Gastroesophageal sphincter (tissue), 3 donors: ENCODE measurements at regions not wholly inside any gene's neighbourhood (a gene's known extent, or its start where the extent isn't known, plus 50 kb on each side); places are given as distances from the start of the nearest gene placed in this dataset.

Source experiments
- EP300 ChIP-seq: sonication (generic); formaldehyde crosslinking; IDR thresholded peaks from one replicate; pipeline ENCODE4 v1.6.1; 2017; ENCODE audit warnings: antibody characterized with exemption, mild to moderate bottlenecking
- POLR2A ChIP-seq, 2 donors: fragments of 450-650 bp; IDR thresholded peaks; one replicate each; pipeline ENCODE4 v1.6.1; 2017; ENCODE audit warnings: antibody characterized with exemption in 2 of 2, mild to moderate bottlenecking in 2 of 2, moderate library complexity in 1 of 2
- POLR2AphosphoS5 ChIP-seq: sonication (generic); formaldehyde crosslinking; IDR thresholded peaks from one replicate; pipeline ENCODE4 v1.6.1; 2017; ENCODE audit warnings: antibody characterized with exemption
- TF ChIP-seq, protein P1 (sequence below), 4 experiments: fragments of 200-600 bp in 2 of 4; fragments of 450-650 bp in 2 of 4; sonication (generic) in 1 of 4; IDR thresholded peaks; one replicate each; pipeline ENCODE4 v1.5.1; 2017 to 2019; ENCODE audit warnings: antibody characterized with exemption in 4 of 4, mild to moderate bottlenecking in 2 of 4, moderate library complexity in 2 of 4

DNA sequence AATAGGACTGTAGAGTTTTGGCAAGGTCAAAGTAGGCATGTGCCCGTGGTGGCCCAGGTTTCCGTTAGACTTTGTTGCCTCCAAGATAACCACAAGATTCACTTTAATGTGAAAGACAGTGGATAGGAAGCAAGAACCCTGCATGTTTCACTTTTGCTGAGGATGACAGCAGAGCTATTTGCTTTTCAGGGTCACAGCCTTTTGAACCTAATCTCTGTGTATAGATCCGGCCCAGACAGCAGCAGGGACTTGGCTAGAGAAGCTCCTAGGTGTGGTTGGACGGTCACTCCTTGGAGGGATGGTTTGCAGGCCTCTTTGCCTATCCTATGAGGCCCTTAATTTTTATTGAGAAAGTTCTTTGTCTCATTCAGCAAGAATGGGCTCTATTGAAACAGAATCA is 538.8 kb downstream of the HACE1 start:
- TF ChIP-seq, protein P1, sequence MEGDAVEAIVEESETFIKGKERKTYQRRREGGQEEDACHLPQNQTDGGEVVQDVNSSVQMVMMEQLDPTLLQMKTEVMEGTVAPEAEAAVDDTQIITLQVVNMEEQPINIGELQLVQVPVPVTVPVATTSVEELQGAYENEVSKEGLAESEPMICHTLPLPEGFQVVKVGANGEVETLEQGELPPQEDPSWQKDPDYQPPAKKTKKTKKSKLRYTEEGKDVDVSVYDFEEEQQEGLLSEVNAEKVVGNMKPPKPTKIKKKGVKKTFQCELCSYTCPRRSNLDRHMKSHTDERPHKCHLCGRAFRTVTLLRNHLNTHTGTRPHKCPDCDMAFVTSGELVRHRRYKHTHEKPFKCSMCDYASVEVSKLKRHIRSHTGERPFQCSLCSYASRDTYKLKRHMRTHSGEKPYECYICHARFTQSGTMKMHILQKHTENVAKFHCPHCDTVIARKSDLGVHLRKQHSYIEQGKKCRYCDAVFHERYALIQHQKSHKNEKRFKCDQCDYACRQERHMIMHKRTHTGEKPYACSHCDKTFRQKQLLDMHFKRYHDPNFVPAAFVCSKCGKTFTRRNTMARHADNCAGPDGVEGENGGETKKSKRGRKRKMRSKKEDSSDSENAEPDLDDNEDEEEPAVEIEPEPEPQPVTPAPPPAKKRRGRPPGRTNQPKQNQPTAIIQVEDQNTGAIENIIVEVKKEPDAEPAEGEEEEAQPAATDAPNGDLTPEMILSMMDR (IDR thresholded peaks at IDR 0.05) = no peak
- TF ChIP-seq POLR2A (IDR thresholded peaks at IDR 0.05) (no peak), POLR2AphosphoS5 (no peak), EP300 (no peak)
